COR-L47 (cell line): ENCODE measurements at regions not wholly inside any gene's neighbourhood (a gene's known extent, or its start where the extent isn't known, plus 50 kb on each side); places are given as distances from the start of the nearest gene placed in this dataset.
"Not testable (repeated sequence)": the region's sequence is repeated elsewhere in the genome, so short reads cannot be mapped to it uniquely, and the experiment has no call there.

Experiments used
- DNase-seq: peaks from one replicate; lab custom pipeline; 2025; lab: John Stamatoyannopoulos, UW

DNA sequence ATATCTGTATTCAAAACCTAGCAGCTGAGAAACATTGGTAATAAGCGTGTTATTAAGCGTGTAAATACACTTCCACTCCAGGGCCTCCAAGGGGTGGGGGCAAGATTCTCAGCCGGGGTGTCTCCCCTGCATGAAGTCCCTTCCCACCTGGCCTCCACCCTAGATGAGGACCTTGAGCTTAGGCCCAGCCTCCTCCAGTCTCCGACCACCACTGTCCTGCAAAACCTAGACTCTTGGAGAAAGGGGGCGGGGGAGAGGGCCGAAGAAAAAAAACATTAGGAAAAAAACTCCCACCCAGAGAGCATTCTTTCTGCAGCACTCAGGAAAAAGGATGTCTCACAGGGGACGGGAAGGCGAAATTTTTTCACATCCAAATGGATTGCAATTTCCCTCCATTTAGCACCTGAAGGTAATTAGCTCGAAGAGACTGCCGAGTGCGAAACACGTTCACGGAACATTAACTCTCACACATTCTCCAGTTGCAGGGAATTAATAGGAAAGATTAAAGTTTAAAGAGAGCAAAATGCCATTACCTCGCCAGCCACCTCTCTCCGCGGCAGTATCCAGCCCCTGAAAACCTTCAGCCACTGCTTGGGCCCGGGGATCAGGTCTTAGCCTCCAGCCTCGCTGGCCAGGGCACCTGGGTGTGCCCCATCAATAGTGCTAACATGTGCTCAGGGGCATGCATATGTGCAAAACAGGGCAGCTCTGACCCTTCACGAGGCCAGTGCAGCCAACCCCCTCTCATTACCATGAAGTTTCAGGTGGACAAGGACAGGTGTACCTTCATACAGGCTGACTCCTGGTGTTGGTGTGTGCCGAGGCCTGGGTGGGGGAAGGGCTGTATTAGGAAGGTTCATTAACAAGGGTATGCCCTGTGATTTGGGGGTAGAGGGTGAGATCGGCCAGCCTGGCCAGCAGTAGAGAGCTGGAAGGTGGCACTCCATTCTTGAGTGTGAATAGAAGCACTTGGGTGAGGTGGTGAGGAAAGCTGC is 77.2 kb downstream of the HIF1AN start:
- DNase-seq, result no peak

GRCh38 chr10:100613846-100614245 is 78.1 kb downstream of the HIF1AN start:
- DNase-seq, result no peak

- no peak for DNase-seq
Observed at GRCh38 chr10:100614429-100615095, 78.8 kb downstream of the HIF1AN start.

GRCh38 chr10:100615241-100615640 is 79.5 kb downstream of the HIF1AN start:
- no peak for DNase-seq

- no peak for DNase-seq
Observed at GRCh38 chr10:100615908-100616307, 80.2 kb downstream of the HIF1AN start.

- DNase-seq, result no peak
Observed at GRCh38 chr10:100618091-100618615, 82.4 kb downstream of the HIF1AN start.

GRCh38 chr10:100618632-100619255 is 83.0 kb downstream of the HIF1AN start:
- no peak for DNase-seq

GRCh38 chr10:100620087-100620835 is 84.5 kb downstream of the HIF1AN start:
- DNase-seq, result no peak

- no peak for DNase-seq
Observed at GRCh38 chr10:100621360-100622205, 85.8 kb downstream of the HIF1AN start.

DNA sequence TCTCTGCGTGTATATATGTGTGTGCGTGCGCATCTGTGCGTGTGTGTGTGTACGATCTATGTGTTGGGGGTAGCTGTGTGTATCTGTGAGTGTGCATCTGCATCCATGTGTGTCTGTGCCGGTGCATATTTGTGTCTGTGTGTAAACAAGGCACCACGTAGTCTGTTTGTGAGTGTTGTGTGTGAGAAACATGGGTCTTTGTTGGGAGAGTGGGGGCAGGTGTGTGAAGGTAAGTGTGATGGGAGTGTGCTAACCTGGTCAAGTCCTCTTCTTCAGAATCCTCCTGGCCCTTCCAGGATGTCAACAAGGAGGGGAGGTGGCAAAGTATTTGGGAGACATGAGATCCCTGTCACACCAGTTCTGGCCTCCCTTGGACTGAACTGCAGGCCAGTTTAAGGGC is 87.2 kb downstream of the HIF1AN start:
- DNase-seq, result no peak

DNA sequence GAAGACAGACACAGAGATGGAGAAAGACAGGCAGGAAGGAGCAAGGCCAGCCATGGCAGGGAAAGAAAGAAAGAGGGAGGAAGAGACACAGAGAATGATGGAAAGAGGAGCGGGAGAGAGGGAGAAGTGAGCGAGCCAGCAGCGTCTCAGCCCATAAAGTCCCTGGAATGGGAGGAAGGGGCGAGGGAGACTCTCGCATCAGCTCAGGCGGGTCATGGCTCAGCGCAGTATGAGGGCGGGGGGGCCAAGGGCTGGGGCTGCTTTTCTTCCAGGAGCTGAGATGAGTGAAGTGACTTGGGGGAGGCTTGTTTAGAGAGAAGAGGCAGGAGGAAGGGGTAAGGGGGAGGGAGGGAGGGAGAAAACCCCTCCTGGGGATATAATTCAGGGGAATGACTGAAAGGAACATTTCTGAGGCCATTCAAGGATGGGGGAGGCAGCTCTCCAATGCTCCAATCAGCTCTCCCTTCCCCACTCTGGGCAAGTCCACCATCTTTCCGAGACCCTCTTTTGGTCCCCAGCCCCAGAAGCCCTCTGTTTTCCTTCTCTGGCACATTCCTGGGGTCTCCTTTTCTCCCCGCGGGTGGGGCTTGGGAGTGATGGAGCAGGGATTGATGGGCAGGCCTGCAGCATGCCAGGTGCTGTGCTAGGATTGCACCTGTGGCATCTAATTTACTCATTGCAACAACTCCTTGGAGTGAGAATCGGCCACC is 87.9 kb downstream of the HIF1AN start:
- no peak for DNase-seq

DNA sequence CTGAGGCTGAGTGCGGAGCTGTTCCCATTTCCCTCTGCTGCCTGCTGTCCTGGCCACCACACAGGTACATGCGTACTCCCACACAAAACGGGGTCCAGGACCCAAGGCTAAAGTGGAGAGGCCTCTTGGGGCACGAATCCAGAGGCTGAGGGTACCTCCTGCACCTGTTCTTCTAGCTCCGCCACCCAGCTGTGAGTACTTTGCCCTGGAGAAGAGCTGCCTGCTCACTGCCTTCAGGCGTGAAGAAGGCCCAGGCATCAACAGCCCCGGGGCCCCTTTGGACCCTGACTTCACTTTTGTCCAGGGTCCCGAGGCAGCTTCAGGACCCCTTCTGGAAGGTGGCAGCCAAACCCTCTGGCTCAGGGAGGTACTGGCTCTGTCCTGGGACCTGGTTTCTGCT is 88.6 kb downstream of the HIF1AN start:
- no peak for DNase-seq

GRCh38 chr10:100625816-100626215 is 90.1 kb downstream of the HIF1AN start:
- no peak for DNase-seq

DNA sequence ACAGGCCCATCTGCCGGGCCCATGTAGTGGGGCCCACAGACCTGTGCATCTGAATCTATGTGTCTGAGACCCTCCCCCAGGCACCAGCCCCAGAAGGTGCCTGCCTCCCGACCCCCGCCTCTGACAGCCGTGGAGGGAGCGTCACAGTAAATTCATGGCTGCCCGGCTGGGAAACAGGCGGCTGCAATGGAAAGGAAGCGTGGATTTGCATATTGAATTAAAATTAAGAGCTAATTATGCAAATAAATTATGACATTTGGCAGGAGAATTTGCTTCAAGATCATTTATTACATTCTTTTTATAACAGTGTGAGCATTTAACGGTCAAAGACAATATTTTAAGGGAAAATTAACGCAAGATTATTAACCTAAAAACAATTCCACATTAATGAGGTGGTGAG is 92.3 kb downstream of the HIF1AN start:
- DNase-seq, result no peak

DNA sequence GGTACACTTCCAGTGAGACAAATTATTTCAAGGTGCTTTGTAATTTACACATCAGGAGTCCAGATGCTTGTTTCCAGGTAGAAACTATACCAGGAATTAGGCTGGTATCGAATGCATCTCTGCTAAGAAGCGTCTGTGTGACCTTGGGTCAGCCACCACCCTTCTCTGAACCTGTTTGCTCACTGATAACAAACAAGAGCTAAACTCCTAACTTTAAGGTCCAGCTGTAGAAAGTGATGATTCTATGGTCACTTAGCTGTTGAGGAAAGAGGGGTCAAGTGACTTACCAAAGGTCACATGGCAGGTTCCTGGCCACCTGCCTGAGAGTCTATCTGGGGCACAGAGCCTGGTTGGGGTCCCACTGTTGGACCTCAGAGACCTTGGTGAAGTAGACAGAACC is 95.4 kb downstream of the HIF1AN start:
- DNase-seq, result no peak

GRCh38 chr10:100632027-100632426 is 96.3 kb downstream of the HIF1AN start:
- no peak for DNase-seq

- no peak for DNase-seq
Observed at GRCh38 chr10:100634034-100634433, 98.3 kb downstream of the HIF1AN start.

DNA sequence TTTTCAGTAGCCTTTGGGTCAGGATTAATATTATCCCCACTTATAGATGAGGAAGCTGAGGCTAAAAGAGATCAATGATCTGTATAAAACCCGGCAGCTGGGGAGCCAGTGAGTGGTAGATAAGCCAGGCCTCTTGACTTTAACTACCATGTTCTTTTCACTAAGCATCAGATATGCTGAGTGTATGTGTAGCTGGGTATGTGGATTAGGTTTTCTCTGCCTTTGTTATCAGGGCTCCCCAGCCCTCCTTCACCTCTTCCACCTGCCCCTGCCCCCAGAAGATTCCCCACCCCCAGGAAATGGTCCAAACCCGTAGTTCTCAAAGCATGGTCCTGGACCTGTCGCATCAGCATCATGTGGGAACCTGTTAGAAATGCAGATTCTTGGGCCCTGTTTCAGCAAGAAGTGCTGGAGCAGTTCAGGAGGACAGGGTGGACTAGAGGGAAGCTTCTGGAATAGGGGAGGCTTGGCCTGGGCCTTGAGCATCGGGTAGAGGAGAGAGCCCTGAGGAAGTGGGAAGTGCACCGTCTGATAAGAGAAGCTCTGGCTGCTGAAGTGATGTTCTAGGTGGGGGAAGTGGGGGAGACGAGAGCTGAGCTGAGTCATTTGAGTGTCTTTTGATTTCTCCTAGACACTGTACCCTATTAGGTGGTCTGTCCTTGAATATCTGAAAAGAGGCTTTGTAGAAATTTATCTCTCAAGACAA is 101.3 kb downstream of the HIF1AN start:
- no peak for DNase-seq

- DNase-seq, result no peak
Observed at GRCh38 chr10:100637785-100638184, 102.0 kb downstream of the HIF1AN start.

- not testable (repeated sequence) for DNase-seq
Observed at GRCh38 chr10:100638969-100639368, 103.2 kb downstream of the HIF1AN start.
